CD4-positive, CD25-positive, alpha-beta regulatory T cell (primary cell): ENCODE measurements at regions not wholly inside any gene's neighbourhood (a gene's known extent, or its start where the extent isn't known, plus 50 kb on each side); places are given as distances from the start of the nearest gene placed in this dataset.

Experiments used
- ATAC-seq, 2 donors: fragments of 150-1000 bp; cut with Tn5 transposase; one replicate each; pipeline ENCODE4 v1.10.0; 2021; ENCODE audit warnings: low read depth in 2 of 2, moderate number of reproducible peaks in 2 of 2, moderate library complexity in 1 of 2
- DNase-seq, 3 donors: peaks; one replicate each; pipeline versions ENCODE4 v3.0.0 to v3.0.0-alpha.2; 2012 to 2022; ENCODE audit warnings: mixed read lengths in 1 of 3
- H3K27ac ChIP-seq: one replicate; pipeline ENCODE4 v1.7.0; 2013; ENCODE audit warnings: mild to moderate bottlenecking, low read length; ENCODE audit not compliant: insufficient read depth, poor library complexity, severe bottlenecking
- H3K27me3 ChIP-seq: one replicate; pipeline ENCODE4 v1.7.0; 2013; ENCODE audit warnings: low read length; ENCODE audit not compliant: control insufficient read depth, insufficient read depth
- H3K36me3 ChIP-seq: one replicate; pipeline ENCODE4 v1.7.0; 2013; ENCODE audit warnings: mild to moderate bottlenecking, low read length, moderate library complexity; ENCODE audit not compliant: control insufficient read depth, insufficient read depth
- H3K4me1 ChIP-seq: 2 replicates; pipeline ENCODE4 v1.7.0; 2013; ENCODE audit warnings: mild to moderate bottlenecking, low read length; ENCODE audit not compliant: insufficient read depth, control insufficient read depth, poor library complexity, severe bottlenecking
- H3K4me3 ChIP-seq: one replicate; pipeline ENCODE4 v1.7.0; 2013; ENCODE audit warnings: low read depth, mild to moderate bottlenecking, low read length, moderate library complexity
- H3K9me3 ChIP-seq, 2 experiments: 1 replicate in 1 of 2; 2 replicates in 1 of 2; pipeline ENCODE4 v1.7.0; 2013; ENCODE audit warnings: low read length in 2 of 2, mild to moderate bottlenecking in 1 of 2, moderate library complexity in 1 of 2; ENCODE audit not compliant: control insufficient read depth in 2 of 2
- H3K27ac Mint-ChIP-seq, 3 donors: one replicate each; pipeline ENCODE4 v1.8.0; 2020 to 2022; ENCODE audit warnings: mild to moderate bottlenecking in 3 of 3, mixed read lengths in 3 of 3, moderate library complexity in 2 of 3
- H3K27me3 Mint-ChIP-seq: one replicate; pipeline ENCODE4 v1.8.0; 2022; ENCODE audit warnings: mild to moderate bottlenecking, mixed read lengths
- H3K36me3 Mint-ChIP-seq: one replicate; pipeline ENCODE4 v1.8.0; 2020; ENCODE audit warnings: mixed read lengths
- H3K4me1 Mint-ChIP-seq, 4 donors: one replicate each; pipeline ENCODE4 v1.8.0; 2020 to 2022; ENCODE audit warnings: mixed read lengths in 4 of 4, mild to moderate bottlenecking in 1 of 4
- H3K4me3 Mint-ChIP-seq, 4 donors: one replicate each; pipeline ENCODE4 v1.8.0; 2020 to 2022; ENCODE audit warnings: mild to moderate bottlenecking in 4 of 4, mixed read lengths in 4 of 4, moderate library complexity in 3 of 4
- H3K9me3 Mint-ChIP-seq, 7 donors: one replicate each; pipeline ENCODE4 v1.8.0; 2020 to 2022; ENCODE audit warnings: mixed read lengths in 7 of 7, mild to moderate bottlenecking in 3 of 7, moderate library complexity in 2 of 7

GRCh38 chr12:102759466-102759865 lies 157.6 kb downstream of the PAH start:
- Histone ChIP-seq H3K36me3 (no peaks in the 10 kb centered on the region), H3K4me3 (no peak overlapping the region), H3K4me1 (no peaks in the 10 kb centered on the region), H3K27ac (no peak overlapping the region), H3K9me3 (no peaks in the 10 kb centered on the region), H3K27me3 (no peaks in the 10 kb centered on the region)
- Mint-ChIP-seq H3K36me3 (no peaks in the 10 kb centered on the region), H3K27me3 (peaks cover 14% of the 10 kb centered on the region), H3K4me3 (no peak overlapping the region), H3K9me3 (no peaks in the 10 kb centered on the region), H3K27ac (no peak overlapping the region), H3K4me1 (no peaks in the 10 kb centered on the region)
- ATAC-seq (no peak), DNase-seq (no peak)

GRCh38 chr12:102757882-102758226 lies 159.2 kb downstream of the PAH start:
- H3K4me3 ChIP-seq, result no peak overlapping the region
- H3K27me3 ChIP-seq, result no peaks in the 10 kb centered on the region
- H3K9me3 ChIP-seq, result no peaks in the 10 kb centered on the region
- no peaks in the 10 kb centered on the region for H3K36me3 Mint-ChIP-seq
- H3K27ac ChIP-seq, result no peak overlapping the region
- H3K36me3 ChIP-seq, result no peaks in the 10 kb centered on the region
- H3K9me3 Mint-ChIP-seq, result no peaks in the 10 kb centered on the region
- no peaks in the 10 kb centered on the region for H3K4me1 ChIP-seq
- no peak for DNase-seq
- no peaks in the 10 kb centered on the region for H3K4me1 Mint-ChIP-seq
- no peak overlapping the region for H3K4me3 Mint-ChIP-seq
- no peak for ATAC-seq
- H3K27me3 Mint-ChIP-seq, result peaks cover 9% of the 10 kb centered on the region
- H3K27ac Mint-ChIP-seq, result no peak overlapping the region

- Histone ChIP-seq H3K9me3 (no peaks in the 10 kb centered on the region), H3K4me1 (no peaks in the 10 kb centered on the region), H3K36me3 (no peaks in the 10 kb centered on the region), H3K4me3 (no peak overlapping the region), H3K27ac (no peak overlapping the region), H3K27me3 (no peaks in the 10 kb centered on the region)
- ATAC-seq (no peak), DNase-seq (no peak)
- H3K4me3 Mint-ChIP-seq, result no peak overlapping the region
- H3K27ac Mint-ChIP-seq, result no peak overlapping the region
- peaks cover 6% of the 10 kb centered on the region for H3K27me3 Mint-ChIP-seq
- H3K9me3 Mint-ChIP-seq, result no peaks in the 10 kb centered on the region
- no peaks in the 10 kb centered on the region for H3K4me1 Mint-ChIP-seq
- H3K36me3 Mint-ChIP-seq, result no peaks in the 10 kb centered on the region
Observed at GRCh38 chr12:102757154-102757881, 159.7 kb downstream of the PAH start.

- no peak overlapping the region for H3K4me3 Mint-ChIP-seq
Observed at GRCh38 chr12:102756530-102756929, 160.5 kb downstream of the PAH start.

GRCh38 chr12:102755266-102755665 lies 161.8 kb downstream of the PAH start:
- Histone ChIP-seq H3K9me3 (no peaks in the 10 kb centered on the region), H3K4me3 (no peak overlapping the region), H3K4me1 (no peaks in the 10 kb centered on the region), H3K36me3 (no peaks in the 10 kb centered on the region), H3K27ac (no peak overlapping the region), H3K27me3 (no peaks in the 10 kb centered on the region)
- H3K36me3 Mint-ChIP-seq, result no peaks in the 10 kb centered on the region
- H3K9me3 Mint-ChIP-seq, result no peaks in the 10 kb centered on the region
- no peak overlapping the region for H3K4me3 Mint-ChIP-seq
- H3K27me3 Mint-ChIP-seq, result peaks cover 4% of the 10 kb centered on the region
- ATAC-seq, result no peak
- H3K4me1 Mint-ChIP-seq, result no peaks in the 10 kb centered on the region
- H3K27ac Mint-ChIP-seq, result no peak overlapping the region
- DNase-seq, result no peak

More at GRCh38 chr12:102756530-102756929, 160.5 kb downstream of the PAH start:
- Mint-ChIP-seq H3K9me3 (no peaks in the 10 kb centered on the region), H3K27ac (no peak overlapping the region), H3K27me3 (peaks cover 4% of the 10 kb centered on the region), H3K36me3 (no peaks in the 10 kb centered on the region), H3K4me1 (no peaks in the 10 kb centered on the region)
- Histone ChIP-seq H3K27ac (no peak overlapping the region), H3K4me3 (no peak overlapping the region), H3K4me1 (no peaks in the 10 kb centered on the region), H3K9me3 (no peaks in the 10 kb centered on the region), H3K36me3 (no peaks in the 10 kb centered on the region), H3K27me3 (no peaks in the 10 kb centered on the region)
- DNase-seq (no peak), ATAC-seq (no peak)

GRCh38 chr12:102753802-102754201 lies 163.2 kb downstream of the PAH start:
- Mint-ChIP-seq H3K9me3 (no peaks in the 10 kb centered on the region), H3K36me3 (no peaks in the 10 kb centered on the region), H3K27me3 (no peaks in the 10 kb centered on the region), H3K4me1 (no peaks in the 10 kb centered on the region), H3K4me3 (no peak overlapping the region), H3K27ac (no peak overlapping the region)
- ATAC-seq (no peak), DNase-seq (no peak)
- H3K36me3 ChIP-seq, result no peaks in the 10 kb centered on the region
- no peak overlapping the region for H3K4me3 ChIP-seq
- H3K9me3 ChIP-seq, result no peaks in the 10 kb centered on the region
- H3K27ac ChIP-seq, result no peak overlapping the region
- H3K27me3 ChIP-seq, result no peaks in the 10 kb centered on the region
- no peaks in the 10 kb centered on the region for H3K4me1 ChIP-seq

- no peaks in the 10 kb centered on the region for H3K4me1 Mint-ChIP-seq
- Histone ChIP-seq H3K27ac (no peak overlapping the region), H3K4me1 (no peaks in the 10 kb centered on the region), H3K4me3 (no peak overlapping the region), H3K27me3 (no peaks in the 10 kb centered on the region), H3K36me3 (no peaks in the 10 kb centered on the region), H3K9me3 (no peaks in the 10 kb centered on the region)
- H3K27ac Mint-ChIP-seq, result no peak overlapping the region
- ATAC-seq (no peak), DNase-seq (no peak)
- no peak overlapping the region for H3K4me3 Mint-ChIP-seq
- no peaks in the 10 kb centered on the region for H3K36me3 Mint-ChIP-seq
- H3K27me3 Mint-ChIP-seq, result no peaks in the 10 kb centered on the region
- H3K9me3 Mint-ChIP-seq, result peaks cover 0 to 1% (median 0%) of the 10 kb centered on the region in 7 donors
Observed at GRCh38 chr12:102748704-102749103, 168.3 kb downstream of the PAH start.

GRCh38 chr12:102746963-102747362 lies 170.1 kb downstream of the PAH start:
- Histone ChIP-seq H3K27ac (no peak overlapping the region), H3K4me1 (no peaks in the 10 kb centered on the region), H3K36me3 (no peaks in the 10 kb centered on the region), H3K27me3 (no peaks in the 10 kb centered on the region), H3K4me3 (no peak overlapping the region), H3K9me3 (no peaks in the 10 kb centered on the region)
- Mint-ChIP-seq H3K27me3 (no peaks in the 10 kb centered on the region), H3K27ac (no peak overlapping the region), H3K9me3 (peaks cover 0 to 3% (median 0%) of the 10 kb centered on the region in 7 donors), H3K4me3 (no peak overlapping the region), H3K36me3 (no peaks in the 10 kb centered on the region), H3K4me1 (no peaks in the 10 kb centered on the region)
- DNase-seq (no peak), ATAC-seq (no peak)
